EH (cell line): ENCODE measurements at regions not wholly inside any gene's neighbourhood (a gene's known extent, or its start where the extent isn't known, plus 50 kb on each side); places are given as distances from the start of the nearest gene placed in this dataset.

Experiments
- DNase-seq: peaks from one replicate; pipeline ENCODE4 v3.0.0-alpha.2; 2015; ENCODE audit warnings: low read depth

- no peak for DNase-seq
These were observed 62.4 kb upstream of the MKLN1 start for GRCh38 chr7:131265227-131265626.

- no peak for DNase-seq
These were observed 60.0 kb upstream of the MKLN1 start for GRCh38 chr7:131267631-131268030.

GRCh38 chr7:131268906-131269305 is 58.8 kb upstream of the MKLN1 start:
- no peak for DNase-seq

- DNase-seq = no peak
These were observed 55.6 kb upstream of the MKLN1 start for GRCh38 chr7:131272086-131272485.

- no peak for DNase-seq
These were observed 52.7 kb upstream of the MKLN1 start for GRCh38 chr7:131274986-131275385.

GRCh38 chr7:131276190-131276589 is 51.5 kb upstream of the MKLN1 start:
- no peak for DNase-seq

- DNase-seq = no peak
These were observed 50.9 kb upstream of the MKLN1 start for GRCh38 chr7:131276748-131277147.
